Neural cell (in vitro differentiated cells): ENCODE measurements at regions not wholly inside any gene's neighbourhood (a gene's known extent, or its start where the extent isn't known, plus 50 kb on each side); places are given as distances from the start of the nearest gene placed in this dataset.

Source experiments
- H2AFZ ChIP-seq: fragments of 200-600, 300-800 bp; sonication (generic), shearing (Covaris generic); 2 replicates; pipeline ENCODE4 v1.6.0; 2014; ENCODE audit warnings: low read depth, mild to moderate bottlenecking, antibody characterized with exemption, low read length, moderate library complexity
- H3F3A ChIP-seq: fragments of 200-600 bp; shearing (Covaris generic); 2 replicates; pipeline ENCODE4 v1.6.1; 2016; ENCODE audit warnings: mild to moderate bottlenecking, moderate library complexity, mixed read lengths, antibody characterized with exemption, low read length; ENCODE audit not compliant: insufficient read depth, poor library complexity, severe bottlenecking
- H3K27ac ChIP-seq: fragments of 200-600, 300-800 bp; sonication (generic), shearing (Covaris generic); 2 replicates; pipeline ENCODE4 v1.5.1; 2014; ENCODE audit warnings: mild to moderate bottlenecking, low read length, moderate library complexity
- H3K27me3 ChIP-seq: fragments of 300-800, 200-600 bp; sonication (generic), shearing (Covaris generic); 2 replicates; pipeline ENCODE4 v1.6.0; 2014; ENCODE audit warnings: mild to moderate bottlenecking, low read depth, low read length, moderate library complexity; ENCODE audit not compliant: insufficient read depth
- H3K36me3 ChIP-seq: fragments of 300-800, 200-600 bp; sonication (generic), shearing (Covaris generic); 2 replicates; pipeline ENCODE4 v1.5.1; 2014; ENCODE audit warnings: mild to moderate bottlenecking, antibody characterized with exemption, low read length, moderate library complexity; ENCODE audit not compliant: insufficient read depth
- H3K4me2 ChIP-seq: fragments of 300-800, 200-600 bp; sonication (generic), shearing (Covaris generic); 2 replicates; pipeline ENCODE4 v1.6.0; 2014; ENCODE audit warnings: mild to moderate bottlenecking, low read length
- H3K4me3 ChIP-seq: fragments of 300-800, 200-600 bp; sonication (generic), shearing (Covaris generic); 2 replicates; pipeline ENCODE4 v1.5.1; 2014; ENCODE audit warnings: mild to moderate bottlenecking, low read length, moderate library complexity
- H3K79me2 ChIP-seq: fragments of 200-600 bp; shearing (Covaris generic); replicated peaks from 2 replicates; pipeline ENCODE4 v1.6.0; 2014; ENCODE audit warnings: mild to moderate bottlenecking, low read length, moderate library complexity; ENCODE audit not compliant: insufficient read depth
- H3K9ac ChIP-seq: fragments of 300-800, 200-600 bp; sonication (generic), shearing (Covaris generic); 2 replicates; pipeline ENCODE4 v1.6.1; 2016; ENCODE audit warnings: mild to moderate bottlenecking, low read length, mixed read lengths
- H3K9me2 ChIP-seq: fragments of 200-600 bp; shearing (Covaris generic); 2 replicates; pipeline ENCODE4 v1.6.1; 2016; ENCODE audit warnings: mild to moderate bottlenecking, low read length, mixed read lengths; ENCODE audit not compliant: insufficient read depth
- H3K9me3 ChIP-seq: fragments of 200-600, 300-800 bp; sonication (generic), shearing (Covaris generic); 2 replicates; pipeline ENCODE4 v1.6.1; 2016; ENCODE audit warnings: mild to moderate bottlenecking, mixed run types, low read length, moderate library complexity, mixed read lengths
- H4K20me1 ChIP-seq: fragments of 200-600 bp; shearing (Covaris generic); 2 replicates; pipeline ENCODE4 v1.6.1; 2016; ENCODE audit warnings: mild to moderate bottlenecking, mixed run types; ENCODE audit not compliant: insufficient read depth
- CTCF ChIP-seq: fragments of 450-650 bp; IDR thresholded peaks from 2 replicates; pipeline ENCODE4 v1.5.1; 2014; ENCODE audit warnings: antibody characterized with exemption, mild to moderate bottlenecking, moderate library complexity; ENCODE audit not compliant: poor library complexity, severe bottlenecking
- EP300 ChIP-seq: fragments of 450-650 bp; conservative IDR thresholded peaks from 2 replicates; pipeline ENCODE4 v1.6.1; 2014; ENCODE audit warnings: antibody characterized with exemption, mild to moderate bottlenecking, moderate library complexity; ENCODE audit not compliant: poor library complexity, severe bottlenecking
- EZH2 ChIP-seq: fragments of 200-600, 300-800 bp; shearing (Covaris generic), sonication (generic); IDR thresholded peaks from 2 replicates; pipeline ENCODE4 v1.6.1; 2014; ENCODE audit warnings: antibody characterized with exemption, low read length, borderline replicate concordance, mild to moderate bottlenecking; ENCODE audit not compliant: insufficient read depth, poor library complexity, severe bottlenecking
- MXI1 ChIP-seq: fragments of 450-650 bp; conservative IDR thresholded peaks from 2 replicates; pipeline ENCODE4 v1.6.1; 2014; ENCODE audit warnings: antibody characterized with exemption, mild to moderate bottlenecking; ENCODE audit not compliant: poor library complexity, severe bottlenecking
- POLR2AphosphoS5 ChIP-seq: IDR thresholded peaks from 2 replicates; pipeline ENCODE4 v1.6.1; 2012
- RAD21 ChIP-seq: fragments of 450-650 bp; conservative IDR thresholded peaks from 2 replicates; pipeline ENCODE4 v1.6.1; 2014; ENCODE audit warnings: antibody characterized with exemption, mild to moderate bottlenecking, moderate library complexity
- REST ChIP-seq: IDR thresholded peaks from 2 replicates; pipeline ENCODE4 v1.6.1; 2012; ENCODE audit warnings: borderline replicate concordance
- SMC3 ChIP-seq: fragments of 450-650 bp; conservative IDR thresholded peaks from 2 replicates; pipeline ENCODE4 v1.6.1; 2014; ENCODE audit warnings: antibody characterized with exemption, mild to moderate bottlenecking, moderate library complexity; ENCODE audit not compliant: poor library complexity
- TAF1 ChIP-seq: IDR thresholded peaks from 2 replicates; pipeline ENCODE4 v1.6.1; 2012; ENCODE audit warnings: low read depth

- Histone ChIP-seq H3K27ac (no peak overlapping the region), H2AFZ (no peak overlapping the region), H4K20me1 (no peaks in the 10 kb centered on the region), H3K9me2 (no peaks in the 10 kb centered on the region), H3K9me3 (no peaks in the 10 kb centered on the region), H3K4me3 (no peak overlapping the region), H3K27me3 (no peaks in the 10 kb centered on the region), H3K36me3 (no peaks in the 10 kb centered on the region), H3F3A (no peaks in the 10 kb centered on the region), H3K4me2 (no peak overlapping the region), H3K79me2 (no peaks in the 10 kb centered on the region), H3K9ac (no peak overlapping the region)
- TF ChIP-seq CTCF (no peak), SMC3 (no peak), RAD21 (no peak), EZH2 (no peak), TAF1 (no peak), EP300 (no peak)
Observed at GRCh38 chr10:63801166-63801565, 280.0 kb downstream of the REEP3 start.

GRCh38 chr10:63806330-63806729 is 285.1 kb downstream of the REEP3 start:
- TF ChIP-seq SMC3 (no peak), EZH2 (no peak), MXI1 (no peak), EP300 (no peak), CTCF (no peak), REST (no peak), POLR2AphosphoS5 (no peak), RAD21 (no peak)
- Histone ChIP-seq H3K4me3 (no peak overlapping the region), H4K20me1 (no peaks in the 10 kb centered on the region), H3K79me2 (no peaks in the 10 kb centered on the region), H3K36me3 (no peaks in the 10 kb centered on the region), H3K27ac (no peak overlapping the region), H3K9me3 (no peaks in the 10 kb centered on the region), H3F3A (no peaks in the 10 kb centered on the region), H3K9ac (no peak overlapping the region), H3K9me2 (no peaks in the 10 kb centered on the region), H2AFZ (no peak overlapping the region), H3K27me3 (no peaks in the 10 kb centered on the region), H3K4me2 (no peak overlapping the region)
